Lung (tissue), 11 donors: ENCODE measurements at regions not wholly inside any gene's neighbourhood (a gene's known extent, or its start where the extent isn't known, plus 50 kb on each side); places are given as distances from the start of the nearest gene placed in this dataset.

Experiments used
- ATAC-seq: fragments of 200-7000 bp; cut with Tn5 transposase; one replicate; pipeline ENCODE4 v1.9.1; 2020; ENCODE audit warnings: moderate number of reproducible peaks; ENCODE audit not compliant: insufficient read depth, low FRiP score
- DNase-seq, 3 donors: peaks; one replicate each; pipeline ENCODE4 v3.0.0-alpha.2; 2013 to 2017
- H3K27ac ChIP-seq, 2 donors: one replicate each; pipeline ENCODE4 v1.5.1; 2013; ENCODE audit warnings: mild to moderate bottlenecking in 2 of 2, moderate library complexity in 2 of 2, control low read depth in 1 of 2, inconsistent platforms in 1 of 2, low read depth in 1 of 2, low read length in 1 of 2
- H3K27me3 ChIP-seq, 3 donors: one replicate each; pipeline ENCODE4 v1.5.1; 2013; ENCODE audit warnings: low read length in 2 of 3; ENCODE audit not compliant: control insufficient read depth in 3 of 3, insufficient read depth in 3 of 3
- H3K36me3 ChIP-seq, 4 donors: one replicate each; pipeline ENCODE4 v1.5.1; 2013; ENCODE audit warnings: low read length in 4 of 4, mild to moderate bottlenecking in 1 of 4, moderate library complexity in 1 of 4; ENCODE audit not compliant: control insufficient read depth in 4 of 4, insufficient read depth in 4 of 4
- H3K4me1 ChIP-seq, 5 donors: one replicate each; pipeline ENCODE4 v1.5.1; 2013; ENCODE audit warnings: low read length in 5 of 5, mild to moderate bottlenecking in 2 of 5, moderate library complexity in 1 of 5; ENCODE audit not compliant: control insufficient read depth in 5 of 5, insufficient read depth in 5 of 5
- H3K4me3 ChIP-seq: one replicate; pipeline ENCODE4 v1.5.1; 2013; ENCODE audit warnings: mild to moderate bottlenecking, control low read depth, moderate library complexity
- H3K9ac ChIP-seq, 2 donors: one replicate each; pipeline ENCODE4 v1.5.1; 2013; ENCODE audit warnings: low read length in 2 of 2, control low read depth in 1 of 2; ENCODE audit not compliant: insufficient read depth in 1 of 2
- H3K9me3 ChIP-seq, 4 donors: one replicate each; pipeline ENCODE4 v1.5.1; 2013; ENCODE audit warnings: low read length in 3 of 4, mild to moderate bottlenecking in 1 of 4, moderate library complexity in 1 of 4; ENCODE audit not compliant: control insufficient read depth in 4 of 4, insufficient read depth in 3 of 4
- CTCF ChIP-seq: IDR thresholded peaks from 2 replicates; pipeline ENCODE4 v1.5.1; 2012; ENCODE audit warnings: mild to moderate bottlenecking; ENCODE audit errors: control extremely low read depth, extremely low read depth
- WGBS, 2 donors: extraction: QIAGEN DNeasy Blood & Tissue Kit; methylation state at CpG; one replicate each; pipeline ENCODE4 v1.1.7; 2013; 5-methylcytosine and 5-hydroxymethylcytosine counted together
- donor health status: control.
- donor health status: control.
- donor health status: Bipolar disorder and iron deficiency.
- donor health status: healthy.
- donor health status: DM: yes; HTN: yes; CAD: no.

GRCh38 chr16:22614271-22614947, 103.7 kb downstream of the NPIPB5 start:
- Histone ChIP-seq H3K27ac (no peak overlapping the region), H3K27me3 (no peaks in the 10 kb centered on the region), H3K4me1 (no peaks in the 10 kb centered on the region), H3K4me3 (no peak overlapping the region), H3K9ac (no peak overlapping the region), H3K36me3 (no peaks in the 10 kb centered on the region), H3K9me3 (peaks cover 0 to 5% (median 2%) of the 10 kb centered on the region in 4 donors)
- no peak for TF ChIP-seq CTCF
- WGBS, 2 donors: 78 to 86% methylated on average over 6 of the region's 6 CpGs
- ATAC-seq: no peak
- no peak for DNase-seq

- WGBS, 2 donors: 70 to 83% methylated on average over 5 of the region's 5 CpGs
Measured at GRCh38 chr16:22618842-22619241, 108.2 kb downstream of the NPIPB5 start.

GRCh38 chr16:22621586-22622155, 111.0 kb downstream of the NPIPB5 start:
- Histone ChIP-seq H3K9ac (no peak overlapping the region), H3K36me3 (no peaks in the 10 kb centered on the region), H3K4me1 (no peaks in the 10 kb centered on the region), H3K27me3 (peaks cover 0 to 10% (median 0%) of the 10 kb centered on the region in 3 donors), H3K27ac (no peak overlapping the region), H3K4me3 (no peak overlapping the region), H3K9me3 (peaks cover 0 to 5% (median 0%) of the 10 kb centered on the region in 4 donors)
- ATAC-seq: no peak
- 58 to 63% methylated on average over 7 of the region's 7 CpGs for WGBS, 2 donors
- no peak for TF ChIP-seq CTCF
- DNase-seq: no peak

More at GRCh38 chr16:22618842-22619241, 108.2 kb downstream of the NPIPB5 start:
- Histone ChIP-seq H3K36me3 (no peaks in the 10 kb centered on the region), H3K9ac (no peak overlapping the region), H3K9me3 (peaks cover 0 to 5% (median 2%) of the 10 kb centered on the region in 4 donors), H3K27me3 (peaks cover 0 to 2% (median 0%) of the 10 kb centered on the region in 3 donors), H3K4me3 (no peak overlapping the region), H3K4me1 (no peaks in the 10 kb centered on the region), H3K27ac (no peak overlapping the region)
- no peak for TF ChIP-seq CTCF
- DNase-seq: no peak
- ATAC-seq: no peak
